Femur (tissue), 1 donor: ENCODE measurements at regions not wholly inside any gene's neighbourhood (a gene's known extent, or its start where the extent isn't known, plus 50 kb on each side); places are given as distances from the start of the nearest gene placed in this dataset.

ENCODE experiments used
- DNase-seq: peaks from one replicate; pipeline ENCODE4 v3.0.0-alpha.2; 2017

DNA sequence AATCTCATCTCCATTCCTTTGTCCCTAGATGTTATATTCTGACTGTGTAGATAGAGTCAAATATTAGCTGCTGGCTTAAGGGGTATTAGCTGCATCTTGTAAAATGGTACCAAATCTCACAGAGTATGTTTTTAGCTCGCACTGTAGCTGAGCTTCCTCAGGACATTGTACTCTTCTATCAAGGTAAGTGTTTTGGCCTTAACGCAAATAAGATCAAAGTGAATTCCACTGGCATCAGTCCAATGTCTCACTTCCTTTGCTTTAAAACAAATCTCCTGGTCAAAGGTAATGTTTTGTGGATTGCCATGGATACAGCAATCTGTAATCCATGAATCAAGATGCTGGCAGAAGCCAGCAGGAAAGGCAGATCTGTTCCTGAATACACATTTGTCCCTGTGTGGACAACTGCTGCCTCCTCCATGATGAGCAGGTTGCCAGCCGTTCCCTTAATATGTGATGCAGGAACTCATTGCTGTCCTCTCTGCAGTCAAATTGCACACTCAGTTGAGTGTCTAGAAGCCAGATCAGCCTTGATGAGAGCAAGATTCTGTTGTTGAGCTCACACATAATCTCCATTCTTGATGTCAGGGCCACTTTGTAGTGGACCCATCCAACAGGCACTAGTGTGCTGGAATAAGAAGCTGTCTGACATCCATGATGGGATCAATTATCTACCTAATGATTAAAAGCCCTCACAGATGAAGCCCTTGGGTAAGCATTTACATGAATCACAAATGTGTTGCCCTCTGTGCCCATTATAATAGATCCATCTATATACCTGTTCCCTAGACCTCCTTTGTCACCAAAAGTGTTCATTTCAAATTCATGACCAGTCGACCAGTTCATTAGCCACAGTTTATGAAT, 96.6 kb upstream of the AGTR1 start:
- no peak for DNase-seq

DNA sequence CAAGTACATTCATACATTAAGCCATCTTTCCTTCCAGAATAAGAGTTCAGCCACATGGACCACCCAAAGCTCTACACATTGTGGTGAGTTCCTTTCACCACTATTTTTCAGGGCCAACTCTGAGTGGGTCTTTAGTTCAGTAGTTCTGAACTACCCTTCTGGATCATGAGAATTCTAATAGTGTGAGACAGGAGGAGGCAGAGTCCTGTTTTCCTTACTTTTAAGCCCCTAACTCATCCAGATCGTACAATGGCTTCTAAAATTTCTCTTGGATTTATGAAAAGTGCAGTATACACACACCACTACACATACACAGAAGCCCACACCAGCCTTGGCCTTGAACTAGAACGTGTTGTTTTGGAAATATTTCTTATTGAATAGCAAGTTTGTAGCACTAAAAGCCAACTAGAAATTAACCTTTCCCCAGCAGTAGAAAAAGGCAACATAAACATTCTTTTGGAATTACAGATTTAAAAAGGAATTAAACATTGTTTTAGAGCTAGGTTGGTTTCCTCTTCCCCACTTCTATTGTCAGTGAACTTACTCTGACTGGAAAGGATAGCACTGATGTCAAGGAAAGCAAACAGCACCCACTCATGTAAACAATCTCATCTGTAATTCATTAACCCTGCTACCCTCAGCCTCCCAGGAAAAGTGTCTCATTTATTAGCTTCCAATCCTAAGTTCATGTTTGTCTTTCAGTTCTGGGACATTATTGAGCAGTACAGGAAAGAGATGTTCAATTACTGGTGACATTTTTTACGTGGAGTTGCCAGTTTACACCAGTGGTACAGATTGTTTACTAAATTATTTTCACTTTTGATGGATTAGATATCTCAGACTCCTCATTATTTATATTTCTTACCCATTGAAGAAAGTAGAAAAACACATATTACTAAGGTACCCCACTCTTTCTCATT, 95.7 kb upstream of the AGTR1 start:
- no peak for DNase-seq

DNA sequence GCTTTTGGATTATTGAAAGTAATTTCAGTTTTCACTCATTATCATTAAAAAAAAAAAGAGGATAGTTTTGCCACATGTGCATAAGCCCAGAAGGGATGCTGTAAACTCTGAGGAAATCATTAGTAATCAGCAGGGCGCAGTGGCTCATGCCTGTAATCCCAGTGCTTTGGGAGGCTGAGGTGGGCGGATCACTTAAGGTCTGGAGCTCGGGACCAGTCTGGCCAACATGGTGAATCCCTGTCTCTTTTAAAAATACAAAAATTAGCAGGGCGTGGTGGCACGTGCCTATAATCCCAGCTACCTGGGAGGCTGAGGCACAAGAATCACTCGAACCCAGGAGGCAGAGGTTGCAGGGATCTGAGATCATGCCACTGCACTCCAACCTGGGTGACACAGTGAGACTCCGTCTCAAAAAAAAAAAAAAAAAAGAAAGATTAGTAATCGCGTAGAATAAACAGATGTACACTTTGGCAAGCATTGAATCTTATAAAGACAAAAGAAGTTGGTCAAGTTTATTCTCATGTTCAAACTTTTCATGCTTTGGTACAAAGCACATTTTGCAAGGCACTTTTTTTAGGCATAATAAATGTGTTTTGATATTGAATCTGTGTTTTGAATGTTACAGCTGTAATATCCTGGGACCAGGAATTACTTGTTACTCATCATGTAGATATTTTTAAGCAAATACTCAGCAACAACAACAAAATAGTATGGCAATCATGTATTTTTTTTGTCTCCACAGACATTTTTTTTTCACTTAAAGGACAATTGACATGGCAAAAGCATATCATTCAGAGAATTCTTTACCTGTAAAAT, 93.2 kb upstream of the AGTR1 start:
- DNase-seq, result no peak

DNA sequence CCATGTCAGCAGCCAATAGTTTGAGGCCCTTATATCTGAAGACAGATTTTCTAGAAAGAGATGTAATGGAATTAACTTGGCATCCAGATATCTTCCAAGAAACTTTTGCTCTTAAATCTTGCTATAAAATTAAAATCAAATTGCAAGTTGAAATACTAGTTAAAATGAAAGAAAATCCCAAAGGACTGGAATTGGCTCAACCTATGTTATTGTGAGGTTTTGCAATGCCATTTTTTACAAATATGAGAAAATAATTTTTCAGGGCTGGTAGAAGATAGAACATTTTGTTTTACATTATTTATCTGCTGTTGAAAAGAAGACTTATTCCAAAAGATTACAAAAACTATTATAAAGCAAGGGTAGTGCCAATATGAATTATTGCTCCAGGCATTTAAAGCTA, 92.2 kb upstream of the AGTR1 start:
- DNase-seq, result no peak

DNA sequence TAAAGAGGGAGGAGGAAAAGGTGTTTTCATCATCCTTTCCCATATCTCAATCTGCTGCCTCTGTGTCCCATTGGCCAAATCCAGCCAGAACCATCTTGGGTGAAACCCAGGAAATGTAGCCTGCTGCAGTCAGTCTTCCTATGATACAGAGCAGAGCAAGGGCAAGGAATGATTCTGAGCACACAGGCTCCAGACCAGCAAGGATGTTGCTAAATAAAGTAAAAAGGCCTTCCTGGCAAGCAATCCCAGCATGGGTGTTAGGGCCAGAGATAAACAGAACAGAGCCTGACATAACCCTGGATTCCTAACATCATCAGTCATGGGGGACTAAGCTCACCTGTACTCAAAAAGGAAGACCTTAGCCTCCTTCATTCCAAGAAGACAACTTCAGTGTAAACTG, 90.7 kb upstream of the AGTR1 start:
- no peak for DNase-seq

DNA sequence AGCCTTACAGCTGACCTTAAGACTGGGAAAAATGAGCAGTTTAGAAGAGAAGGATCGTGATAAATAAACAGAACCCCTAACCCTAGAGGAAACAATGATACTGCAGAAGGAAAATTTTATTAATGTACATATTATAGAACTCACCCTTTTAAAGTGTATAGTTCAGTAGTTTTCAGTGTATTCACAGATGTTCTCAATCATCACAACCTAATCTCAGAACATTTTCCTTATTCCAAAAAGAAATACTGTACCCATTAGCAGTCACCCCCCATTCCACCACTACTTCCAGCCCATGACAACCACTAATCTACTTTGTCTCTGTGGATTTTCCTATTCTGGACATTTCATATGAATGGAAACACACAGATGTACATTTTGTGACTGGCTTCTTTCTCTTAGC, 90.2 kb upstream of the AGTR1 start:
- DNase-seq, result no peak

DNA sequence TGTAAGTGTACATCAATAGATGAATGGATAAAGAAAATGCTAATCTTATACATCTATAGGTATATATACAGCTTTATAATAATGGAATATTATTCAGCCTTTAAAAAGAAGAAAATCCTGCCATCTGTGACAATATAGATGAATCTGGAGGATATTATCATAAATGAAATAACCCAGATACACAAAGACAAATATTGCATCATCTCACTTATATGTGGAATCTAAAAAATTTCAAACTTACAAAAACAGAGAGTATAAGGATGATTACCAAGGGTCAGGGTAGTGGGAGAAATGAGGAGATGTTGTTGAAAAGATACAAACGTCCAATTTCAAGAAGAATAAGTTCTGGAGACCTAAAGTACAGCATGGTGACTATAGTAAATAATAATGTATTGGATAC, 85.4 kb upstream of the AGTR1 start:
- no peak for DNase-seq

DNA sequence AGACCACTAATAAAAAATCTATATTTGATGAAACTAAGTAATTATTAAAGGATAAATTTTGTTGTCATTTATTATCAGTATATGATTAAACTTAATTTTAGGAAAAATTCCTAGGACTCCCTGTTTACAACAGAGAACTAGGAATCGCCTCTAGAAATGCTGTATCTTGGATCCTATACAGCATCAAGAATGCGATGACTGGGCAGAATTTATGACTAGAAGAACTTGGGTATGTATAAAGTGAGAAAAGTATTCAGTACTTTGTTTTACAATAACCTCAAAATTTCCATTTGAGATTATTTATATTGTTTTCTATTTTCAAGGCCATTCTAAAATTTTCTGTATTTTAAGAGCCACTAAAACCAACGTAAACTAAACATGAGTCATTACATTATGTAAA, 82.3 kb upstream of the AGTR1 start:
- no peak for DNase-seq

DNA sequence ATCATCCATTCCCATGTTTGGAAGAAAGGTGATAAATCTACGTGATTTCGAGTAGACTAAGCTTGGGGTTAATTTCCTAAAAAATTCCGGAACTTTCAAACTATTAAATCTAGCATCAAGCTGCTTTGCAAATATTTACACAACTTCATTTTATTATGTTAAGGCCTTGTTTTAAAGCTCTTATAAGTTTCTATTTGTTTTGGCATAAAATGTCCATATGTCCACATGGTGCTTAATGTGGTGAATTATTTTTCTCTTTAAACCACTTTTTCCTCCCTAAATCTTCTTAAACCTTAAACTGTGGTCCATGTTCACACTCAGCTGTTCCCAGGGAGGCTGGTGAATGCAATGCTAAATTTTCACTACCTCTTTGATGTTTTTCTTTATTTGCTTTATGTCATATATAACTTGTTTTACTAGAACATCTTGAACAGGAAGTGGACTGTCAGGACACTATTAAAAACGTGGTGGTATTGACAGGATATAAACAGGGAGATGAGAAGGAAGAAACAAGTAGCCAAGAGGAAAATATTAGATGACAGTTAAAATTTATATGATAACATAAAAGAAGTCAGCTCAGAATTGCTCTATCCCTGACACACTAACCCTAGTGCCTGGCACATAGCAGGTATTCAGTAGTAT, 72.5 kb upstream of the AGTR1 start:
- DNase-seq, result no peak

DNA sequence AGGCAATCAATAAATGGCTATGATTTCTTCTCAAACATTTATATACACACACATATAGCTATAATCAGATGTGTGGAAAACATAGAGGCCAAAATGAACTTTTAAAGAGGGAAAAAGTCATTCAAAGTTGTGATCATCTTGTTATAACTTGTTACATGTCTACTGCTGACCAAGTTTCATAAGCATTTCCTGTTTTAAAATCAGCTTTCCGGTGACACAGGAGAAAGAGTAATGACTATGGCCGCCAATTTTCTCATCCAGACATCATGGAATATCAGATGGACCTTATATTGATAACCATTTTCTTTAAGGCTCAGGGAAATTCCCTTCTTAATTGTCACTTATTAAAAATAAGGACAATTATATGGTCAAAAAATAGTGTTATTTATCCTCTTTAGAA, 71.7 kb upstream of the AGTR1 start:
- DNase-seq, result no peak

DNA sequence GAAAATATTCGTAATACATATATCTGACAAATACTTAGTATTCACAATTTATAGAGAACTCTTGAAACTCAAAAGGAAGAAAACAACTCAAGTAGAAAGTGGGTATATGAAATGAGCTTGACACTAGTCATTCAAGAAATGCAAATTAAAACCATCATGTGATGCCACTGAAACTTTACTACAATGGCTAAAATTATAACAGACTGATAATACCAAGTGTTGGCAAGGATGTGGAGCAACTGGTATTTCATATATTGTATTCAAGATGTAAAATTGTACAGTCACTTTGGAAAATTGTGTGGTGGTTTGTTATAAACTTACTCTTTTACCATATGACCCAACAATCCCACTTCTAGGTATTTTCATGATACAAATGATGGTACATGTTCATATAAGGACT, 68.7 kb upstream of the AGTR1 start:
- no peak for DNase-seq

DNA sequence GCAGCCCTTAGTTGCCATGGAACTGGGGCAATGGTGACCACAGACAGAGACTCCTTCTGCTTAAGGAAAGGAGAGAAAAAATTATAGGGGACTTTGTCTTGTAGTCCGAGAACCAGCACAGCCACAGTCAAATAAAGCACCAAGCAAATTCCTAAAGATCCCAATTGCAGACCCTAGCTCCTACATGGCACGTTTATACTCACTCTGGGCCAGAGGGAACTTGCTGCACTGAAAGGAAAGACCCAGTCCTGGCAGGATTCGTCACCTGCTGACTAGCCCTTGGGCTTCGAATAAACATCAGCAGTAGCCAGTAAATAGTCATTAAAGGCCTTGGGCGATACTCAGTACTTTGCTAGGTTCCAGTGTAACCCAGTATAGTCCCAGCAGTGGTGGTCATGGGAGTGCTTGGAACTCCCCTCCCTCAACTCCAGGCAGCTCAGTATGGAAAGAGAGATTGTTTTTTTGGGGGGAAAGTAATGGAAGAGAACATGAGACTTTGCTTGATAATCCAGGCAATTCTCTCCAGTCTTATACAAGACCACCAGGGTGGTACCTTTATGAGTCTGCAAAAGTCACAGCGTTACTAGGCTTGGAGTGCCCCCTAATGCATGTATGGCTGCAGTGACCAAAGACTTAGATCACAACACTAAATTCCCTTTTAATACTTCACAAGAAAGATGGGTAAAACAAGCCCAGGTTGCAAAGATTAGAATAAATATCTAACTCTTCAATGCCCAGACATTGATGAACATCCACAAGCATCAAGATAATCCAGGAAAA, 66.4 kb upstream of the AGTR1 start:
- DNase-seq, result no peak

DNA sequence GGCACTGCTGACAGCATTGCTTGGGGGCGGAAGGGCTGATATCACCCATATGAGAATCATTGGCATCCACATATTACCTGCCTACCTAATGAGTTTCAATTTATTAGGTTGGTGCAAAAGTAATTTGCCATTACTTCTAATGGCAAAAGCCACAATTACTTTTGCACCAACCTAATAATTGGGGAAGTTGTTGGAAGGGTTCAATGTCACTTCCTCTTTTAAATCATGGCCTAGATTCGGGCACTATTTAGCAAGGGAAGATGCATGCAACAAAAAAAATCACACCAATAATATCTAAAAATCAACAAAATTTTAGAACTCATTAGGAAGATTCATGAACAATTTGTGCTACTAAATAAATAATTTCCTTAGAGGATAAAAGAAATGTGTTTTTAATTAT, 56.0 kb upstream of the AGTR1 start:
- DNase-seq, result no peak

DNA sequence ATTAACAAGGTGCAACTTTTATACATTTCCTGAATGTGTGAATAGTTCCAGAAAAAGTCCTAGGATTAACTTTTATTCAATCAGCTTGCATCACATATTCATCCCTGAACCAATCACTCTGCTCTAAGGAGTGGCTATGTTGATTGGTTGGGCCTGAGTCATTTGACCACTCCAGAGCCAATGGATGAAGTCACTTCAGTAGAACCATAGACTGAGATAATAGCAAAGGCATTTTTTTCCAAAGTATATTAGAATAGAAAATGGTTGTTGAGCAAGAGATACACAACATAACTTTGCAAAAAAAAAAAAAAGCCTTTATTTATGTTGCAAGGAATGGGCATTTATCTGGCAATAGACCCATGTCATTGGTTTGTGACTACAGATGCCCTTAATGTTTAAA, 55.5 kb upstream of the AGTR1 start:
- no peak for DNase-seq

DNA sequence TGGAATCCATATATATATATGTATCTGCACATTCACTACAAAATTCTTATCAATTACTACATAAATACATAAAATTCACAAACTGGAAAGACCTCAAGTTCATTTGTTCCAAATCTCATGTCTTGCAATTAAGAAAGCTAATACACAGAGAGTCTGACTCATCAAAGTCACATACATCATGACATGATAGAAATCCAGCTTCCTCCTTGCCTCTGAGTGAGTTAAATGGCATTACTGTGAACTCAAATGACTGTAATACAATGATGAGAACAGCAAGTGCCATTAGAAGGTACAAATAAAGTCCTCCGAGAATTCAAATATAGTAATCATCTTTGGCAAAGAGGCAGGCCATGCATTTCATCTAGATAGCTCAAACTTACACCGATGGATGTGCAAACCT, 55.1 kb upstream of the AGTR1 start:
- no peak for DNase-seq

DNA sequence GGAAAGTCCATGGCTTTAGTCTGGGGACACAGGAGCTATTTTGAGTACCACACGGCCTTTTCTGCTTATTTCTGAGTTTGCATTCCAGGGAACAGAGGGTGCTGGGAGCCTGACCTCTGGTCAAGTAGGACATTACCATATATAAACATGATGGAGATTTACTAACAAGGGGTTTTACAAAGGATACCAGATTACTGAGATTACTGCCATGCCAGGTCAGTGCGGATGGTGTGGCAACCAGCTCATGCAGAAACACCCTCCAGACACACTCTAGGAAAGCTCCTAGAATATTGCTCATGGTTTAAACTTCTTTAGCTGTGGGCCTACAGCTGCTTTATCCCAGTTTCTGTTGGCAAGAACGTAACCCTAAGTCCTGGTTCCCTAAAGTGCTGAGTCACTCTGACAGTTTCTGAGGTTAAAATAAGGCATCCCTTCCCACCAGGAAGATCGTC, 54.3 kb upstream of the AGTR1 start:
- no peak for DNase-seq

DNA sequence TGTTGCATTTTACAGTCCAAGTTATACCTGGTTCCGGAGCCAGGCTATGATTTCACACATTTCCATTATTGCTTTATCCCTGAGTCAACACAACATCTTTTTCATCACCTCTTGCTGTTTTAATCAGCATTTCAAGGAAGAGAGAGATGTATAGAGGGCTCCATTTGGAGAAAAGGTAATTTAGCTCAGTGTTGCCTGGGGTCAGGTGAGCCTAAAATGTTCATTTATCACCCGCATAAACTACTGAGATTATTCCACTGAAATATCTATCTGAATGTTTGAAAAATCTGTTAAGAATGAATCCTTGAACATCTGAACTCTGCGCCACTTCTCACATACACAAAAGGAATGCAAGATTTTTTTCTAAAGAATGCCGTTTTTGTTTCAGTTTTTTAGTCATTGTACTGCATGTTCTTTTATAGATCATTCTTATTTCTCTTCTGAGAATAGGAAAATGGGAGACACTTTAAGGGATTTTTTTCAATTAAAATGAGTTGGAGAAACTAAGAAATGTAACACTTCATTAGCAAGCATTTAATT, 51.5 kb upstream of the AGTR1 start:
- DNase-seq, result no peak
